Lung (tissue), 11 donors: ENCODE measurements at regions not wholly inside any gene's neighbourhood (a gene's known extent, or its start where the extent isn't known, plus 50 kb on each side); places are given as distances from the start of the nearest gene placed in this dataset.

ENCODE experiments used
- ATAC-seq: fragments of 200-7000 bp; cut with Tn5 transposase; one replicate; pipeline ENCODE4 v1.9.1; 2020; ENCODE audit warnings: moderate number of reproducible peaks; ENCODE audit not compliant: insufficient read depth, low FRiP score
- DNase-seq, 3 donors: peaks; one replicate each; pipeline ENCODE4 v3.0.0-alpha.2; 2013 to 2017
- H3K27ac ChIP-seq, 2 donors: one replicate each; pipeline ENCODE4 v1.5.1; 2013; ENCODE audit warnings: mild to moderate bottlenecking in 2 of 2, moderate library complexity in 2 of 2, control low read depth in 1 of 2, inconsistent platforms in 1 of 2, low read depth in 1 of 2, low read length in 1 of 2
- H3K27me3 ChIP-seq, 3 donors: one replicate each; pipeline ENCODE4 v1.5.1; 2013; ENCODE audit warnings: low read length in 2 of 3; ENCODE audit not compliant: control insufficient read depth in 3 of 3, insufficient read depth in 3 of 3
- H3K36me3 ChIP-seq, 4 donors: one replicate each; pipeline ENCODE4 v1.5.1; 2013; ENCODE audit warnings: low read length in 4 of 4, mild to moderate bottlenecking in 1 of 4, moderate library complexity in 1 of 4; ENCODE audit not compliant: control insufficient read depth in 4 of 4, insufficient read depth in 4 of 4
- H3K4me1 ChIP-seq, 5 donors: one replicate each; pipeline ENCODE4 v1.5.1; 2013; ENCODE audit warnings: low read length in 5 of 5, mild to moderate bottlenecking in 2 of 5, moderate library complexity in 1 of 5; ENCODE audit not compliant: control insufficient read depth in 5 of 5, insufficient read depth in 5 of 5
- H3K4me3 ChIP-seq: one replicate; pipeline ENCODE4 v1.5.1; 2013; ENCODE audit warnings: mild to moderate bottlenecking, control low read depth, moderate library complexity
- H3K9ac ChIP-seq, 2 donors: one replicate each; pipeline ENCODE4 v1.5.1; 2013; ENCODE audit warnings: low read length in 2 of 2, control low read depth in 1 of 2; ENCODE audit not compliant: insufficient read depth in 1 of 2
- H3K9me3 ChIP-seq, 4 donors: one replicate each; pipeline ENCODE4 v1.5.1; 2013; ENCODE audit warnings: low read length in 3 of 4, mild to moderate bottlenecking in 1 of 4, moderate library complexity in 1 of 4; ENCODE audit not compliant: control insufficient read depth in 4 of 4, insufficient read depth in 3 of 4
- CTCF ChIP-seq: IDR thresholded peaks from 2 replicates; pipeline ENCODE4 v1.5.1; 2012; ENCODE audit warnings: mild to moderate bottlenecking; ENCODE audit errors: control extremely low read depth, extremely low read depth
- WGBS, 2 donors: extraction: QIAGEN DNeasy Blood & Tissue Kit; methylation state at CpG; one replicate each; pipeline ENCODE4 v1.1.7; 2013; 5-methylcytosine and 5-hydroxymethylcytosine counted together
- donor health status: control.
- donor health status: control.
- donor health status: Bipolar disorder and iron deficiency.
- donor health status: healthy.
- donor health status: DM: yes; HTN: yes; CAD: no.

GRCh38 chr2:437756-438393, 150.0 kb upstream of the ALKAL2 start:
- peaks cover 0 to 4% (median 0%) of the 10 kb centered on the region in 4 donors for H3K9me3 ChIP-seq
- no peak overlapping the region for H3K27ac ChIP-seq
- H3K4me1 ChIP-seq, result peaks cover 0 to 48% (median 17%) of the 10 kb centered on the region in 5 donors
- no peak overlapping the region for H3K4me3 ChIP-seq
- ATAC-seq (peak; percentile 48), DNase-seq (no peak)
- no peaks in the 10 kb centered on the region for H3K36me3 ChIP-seq
- no peaks in the 10 kb centered on the region for H3K27me3 ChIP-seq
- WGBS, 2 donors, result 15 to 27% methylated on average over 15 of the region's 15 CpGs
- no peak overlapping the region for H3K9ac ChIP-seq
- TF ChIP-seq CTCF, result no peak

GRCh38 chr2:437180-437579, 149.3 kb upstream of the ALKAL2 start:
- TF ChIP-seq CTCF, result no peak
- Histone ChIP-seq H3K9ac (no peak overlapping the region), H3K9me3 (peaks cover 0 to 4% (median 0%) of the 10 kb centered on the region in 4 donors), H3K36me3 (no peaks in the 10 kb centered on the region), H3K27me3 (no peaks in the 10 kb centered on the region), H3K4me3 (no peak overlapping the region), H3K4me1 (peaks cover 0 to 54% (median 17%) of the 10 kb centered on the region in 5 donors), H3K27ac (no peak overlapping the region)
- 76 to 83% methylated on average over 5 of the region's 5 CpGs for WGBS, 2 donors
- DNase-seq (no peak), ATAC-seq (no peak)

- 84 to 96% methylated on average over 13 to 14 of the region's 14 CpGs for WGBS, 2 donors
- peaks cover 0 to 45% (median 15%) of the 10 kb centered on the region in 5 donors for H3K4me1 ChIP-seq
- H3K9me3 ChIP-seq, result peaks cover 0 to 4% (median 0%) of the 10 kb centered on the region in 4 donors
- ATAC-seq, result no peak
- H3K27me3 ChIP-seq, result no peaks in the 10 kb centered on the region
- H3K4me3 ChIP-seq, result no peak overlapping the region
- no peaks in the 10 kb centered on the region for H3K36me3 ChIP-seq
- H3K9ac ChIP-seq, result no peak overlapping the region
- TF ChIP-seq CTCF, result no peak
- H3K27ac ChIP-seq, result no peak overlapping the region
- no peak for DNase-seq
These were observed 148.3 kb upstream of the ALKAL2 start for GRCh38 chr2:436205-436604.

- Histone ChIP-seq H3K27ac (no peak overlapping the region), H3K9me3 (peaks cover 0 to 4% (median 0%) of the 10 kb centered on the region in 4 donors), H3K36me3 (no peaks in the 10 kb centered on the region), H3K4me3 (no peak overlapping the region), H3K27me3 (no peaks in the 10 kb centered on the region), H3K4me1 (peaks cover 0 to 29% (median 5%) of the 10 kb centered on the region in 5 donors), H3K9ac (no peak overlapping the region)
- no peak for ATAC-seq
- no peak for TF ChIP-seq CTCF
- DNase-seq, result no peak
These were observed 146.7 kb upstream of the ALKAL2 start for GRCh38 chr2:434625-435024.
